Panc1 (cell line): ENCODE measurements at regions not wholly inside any gene's neighbourhood (a gene's known extent, or its start where the extent isn't known, plus 50 kb on each side); places are given as distances from the start of the nearest gene placed in this dataset.

Experiments used
- ATAC-seq: fragments of 200-7000 bp; cut with Tn5 transposase; 2 replicates; pipeline ENCODE4 v1.9.1; 2020; ENCODE audit warnings: mild to moderate bottlenecking, moderate library complexity
- BruUV-seq: library from RNA; stranded (reverse); fragments of 400-500 nt; replicated peaks from 2 replicates; lab custom pipeline; 2021; lab: Mats Ljungman, UMichigan
- CTCF ChIA-PET: fragments of 300-600 bp; sonication (Branson Sonifier 250); formaldehyde crosslinking; loops from one replicate; lab custom pipeline; 2022; ENCODE audit warnings: antibody characterized with exemption; lab: Charles Lee
- POLR2A ChIA-PET: fragments of 300-600 bp; sonication (Branson Sonifier 250); formaldehyde crosslinking; loops from one replicate; lab custom pipeline; 2022; ENCODE audit warnings: antibody characterized with exemption; lab: Charles Lee
- DNase-seq: peaks from one replicate; pipeline ENCODE4 v3.0.0-alpha.2; 2010; ENCODE audit warnings: low read depth, low spot score
- H3K27ac ChIP-seq: 2 replicates; pipeline ENCODE4 v1.5.1; 2011; ENCODE audit warnings: mild to moderate bottlenecking, low read length, inconsistent platforms
- H3K27me3 ChIP-seq: fragments of 200-500 bp; sonication (Bioruptor generic); 2 replicates; pipeline ENCODE4 v1.6.0; 2014; ENCODE audit warnings: low read length, inconsistent platforms; ENCODE audit not compliant: control insufficient read depth, insufficient read depth
- H3K36me3 ChIP-seq: fragments of 200-500 bp; sonication (Bioruptor generic); 2 replicates; pipeline ENCODE4 v1.5.1; 2014; ENCODE audit warnings: inconsistent platforms, mild to moderate bottlenecking, low read length, moderate library complexity; ENCODE audit not compliant: control insufficient read depth, insufficient read depth
- H3K4me1 ChIP-seq: 2 replicates; pipeline ENCODE4 v1.5.1; 2011; ENCODE audit warnings: inconsistent platforms, mild to moderate bottlenecking, low read length, moderate library complexity; ENCODE audit not compliant: control insufficient read depth, insufficient read depth
- H3K4me3 ChIP-seq, 2 experiments: 2 replicates each; pipeline ENCODE4 v1.5.1; 2011 to 2012; ENCODE audit warnings: low read depth in 2 of 2, low read length in 2 of 2, mild to moderate bottlenecking in 2 of 2, inconsistent platforms in 1 of 2, moderate library complexity in 1 of 2
- H3K9me3 ChIP-seq: fragments of 200-500 bp; sonication (Bioruptor generic); 2 replicates; pipeline ENCODE4 v1.5.1; 2014; ENCODE audit warnings: low read depth, mild to moderate bottlenecking, inconsistent platforms, low read length, moderate library complexity; ENCODE audit not compliant: control insufficient read depth, insufficient read depth
- CTCF ChIP-seq: fragments of 450-650 bp; IDR thresholded peaks from 2 replicates; pipeline ENCODE4 v1.5.1; 2017; ENCODE audit warnings: mild to moderate bottlenecking
- POLR2AphosphoS5 ChIP-seq: IDR thresholded peaks from 2 replicates; pipeline ENCODE4 v1.6.1; 2012; ENCODE audit warnings: mild to moderate bottlenecking, low read depth, low read length, moderate library complexity
- REST ChIP-seq, 2 experiments: IDR thresholded peaks; 2 replicates each; pipeline ENCODE4 v1.6.1; 2011 to 2012; ENCODE audit warnings: low read depth in 2 of 2, control low read depth in 1 of 2, low read length in 1 of 2, mild to moderate bottlenecking in 1 of 2, moderate library complexity in 1 of 2; ENCODE audit not compliant: insufficient read depth in 1 of 2
- SIN3A ChIP-seq: IDR thresholded peaks from 2 replicates; pipeline ENCODE4 v1.6.1; 2012; ENCODE audit warnings: low read depth, mild to moderate bottlenecking, low read length, moderate library complexity, borderline replicate concordance; ENCODE audit not compliant: insufficient read depth
- TCF7L2 ChIP-seq: IDR thresholded peaks from 2 replicates; pipeline ENCODE4 v1.6.1; 2011; ENCODE audit warnings: mild to moderate bottlenecking, low read depth, low read length, inconsistent platforms
- in situ Hi-C: cut with HindIII; loops from 2 replicates; pipeline ENCODE4 v1.10.0; 2016; ENCODE audit warnings: low sequenced_read_pairs, low pct_unique_long_range_greater_than_20kb
- intact Hi-C: fragments of 100-400 bp; cut with micrococcal nuclease; formaldehyde crosslinking; loops from one replicate; pipeline ENCODE4 v1.10.0; 2022; ENCODE audit not compliant: unreplicated experiment

- CTCF ChIA-PET = no interaction called here
Measured at GRCh38 chr17:55959756-55960155, 193.5 kb upstream of the ANKFN1 start.

GRCh38 chr17:55961386-55961785 lies 191.9 kb upstream of the ANKFN1 start:
- CTCF ChIA-PET = interaction anchor here (1.3 kb wide), 1 partner anchor 202 kb away, joined by 3 read pairs; no protein-coding TSS in a partner anchor
- no TSS peak for BruUV-seq

More at GRCh38 chr17:55959756-55960155, 193.5 kb upstream of the ANKFN1 start:
- Histone ChIP-seq H3K27me3 (no peaks in the 10 kb centered on the region), H3K36me3 (no peaks in the 10 kb centered on the region), H3K27ac (no peak overlapping the region), H3K4me3 (no peak overlapping the region), H3K4me1 (no peaks in the 10 kb centered on the region), H3K9me3 (no peaks in the 10 kb centered on the region)
- POLR2A ChIA-PET = no interaction called here
- DNase-seq = no peak
- no peak for TF ChIP-seq POLR2AphosphoS5
- no peak for TF ChIP-seq TCF7L2
- no peak for TF ChIP-seq REST (IDR thresholded peaks at IDR 0.05; ENCODE audit: insufficient read depth in 1 of 2, low read depth in 2 of 2, low read length in 1 of 2)
- no peak for TF ChIP-seq SIN3A
- TF ChIP-seq CTCF = no peak
- in situ Hi-C loops = no loop called here
- no peak for ATAC-seq
- BruUV-seq = no TSS peak
- intact Hi-C loops = no loop called here

More at GRCh38 chr17:55961386-55961785, 191.9 kb upstream of the ANKFN1 start:
- intact Hi-C loops = no loop called here
- Histone ChIP-seq H3K27me3 (no peaks in the 10 kb centered on the region), H3K4me3 (no peak overlapping the region), H3K27ac (no peak overlapping the region), H3K9me3 (no peaks in the 10 kb centered on the region), H3K4me1 (no peaks in the 10 kb centered on the region), H3K36me3 (no peaks in the 10 kb centered on the region)
- ATAC-seq (no peak), DNase-seq (no peak)
- in situ Hi-C loops = no loop called here
- no peak for TF ChIP-seq REST (IDR thresholded peaks at IDR 0.05; ENCODE audit: insufficient read depth in 1 of 2, low read depth in 2 of 2, low read length in 1 of 2)
- TF ChIP-seq CTCF = no peak
- no peak for TF ChIP-seq POLR2AphosphoS5
- no peak for TF ChIP-seq TCF7L2
- TF ChIP-seq SIN3A = no peak
- POLR2A ChIA-PET = no interaction called here
